HFFc6 (cell line): ENCODE measurements at regions not wholly inside any gene's neighbourhood (a gene's known extent, or its start where the extent isn't known, plus 50 kb on each side); places are given as distances from the start of the nearest gene placed in this dataset.

Experiments used
- DNase-seq: peaks from one replicate; pipeline ENCODE4 v3.0.0-alpha.2; 2018
- H3K27ac Mint-ChIP-seq: 2 replicates; pipeline ENCODE4 v1.8.0; 2020; ENCODE audit warnings: mild to moderate bottlenecking, mixed read lengths
- H3K27me3 Mint-ChIP-seq: 2 replicates; pipeline ENCODE4 v1.8.0; 2021; ENCODE audit warnings: mild to moderate bottlenecking, moderate library complexity, mixed read lengths; ENCODE audit not compliant: insufficient read depth
- H3K36me3 Mint-ChIP-seq: 2 replicates; pipeline ENCODE4 v1.8.0; 2021; ENCODE audit warnings: low read depth, mixed read lengths
- H3K4me1 Mint-ChIP-seq: 2 replicates; pipeline ENCODE4 v1.8.0; 2020; ENCODE audit warnings: low read depth, mixed read lengths
- H3K4me3 Mint-ChIP-seq: 2 replicates; pipeline ENCODE4 v1.8.0; 2020; ENCODE audit warnings: mild to moderate bottlenecking, moderate library complexity, mixed read lengths
- H3K9me3 Mint-ChIP-seq: 2 replicates; pipeline ENCODE4 v1.8.0; 2020; ENCODE audit warnings: mild to moderate bottlenecking, mixed read lengths
- TF ChIP-seq, protein P1 (sequence below): fragments of 200-600 bp; sonication (generic); IDR thresholded peaks from 2 replicates; pipeline ENCODE4 v1.5.0; 2021; ENCODE audit warnings: antibody characterized with exemption, mild to moderate bottlenecking

DNA sequence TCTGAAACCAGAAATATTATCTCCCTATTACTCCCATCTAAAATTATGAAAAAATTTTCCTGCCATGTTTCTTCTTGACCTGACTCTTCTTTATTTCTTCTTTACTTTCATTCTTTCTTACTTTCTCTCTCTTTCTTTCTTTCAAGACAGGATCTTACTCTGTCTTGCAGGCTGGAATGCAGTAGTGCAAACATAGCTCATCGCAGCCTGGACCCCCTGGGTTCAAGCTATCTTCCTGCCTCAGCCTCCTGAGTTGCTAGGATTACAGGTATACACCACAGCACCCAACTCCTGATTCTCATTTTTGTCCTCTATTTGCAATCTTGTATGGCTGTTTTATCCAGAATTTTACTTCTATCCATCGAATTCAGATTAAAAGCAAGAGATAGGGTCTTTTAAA lies 631.1 kb downstream of the TBC1D4 start:
- H3K4me3 Mint-ChIP-seq: no peak overlapping the region
- H3K4me1 Mint-ChIP-seq: no peaks in the 10 kb centered on the region
- no peak overlapping the region for H3K27ac Mint-ChIP-seq
- H3K27me3 Mint-ChIP-seq: 0 out of 2 replicates have a peak, but pooled peaks cover 3% of the 10 kb centered on the region
- no peak for DNase-seq
- TF ChIP-seq, protein P1, sequence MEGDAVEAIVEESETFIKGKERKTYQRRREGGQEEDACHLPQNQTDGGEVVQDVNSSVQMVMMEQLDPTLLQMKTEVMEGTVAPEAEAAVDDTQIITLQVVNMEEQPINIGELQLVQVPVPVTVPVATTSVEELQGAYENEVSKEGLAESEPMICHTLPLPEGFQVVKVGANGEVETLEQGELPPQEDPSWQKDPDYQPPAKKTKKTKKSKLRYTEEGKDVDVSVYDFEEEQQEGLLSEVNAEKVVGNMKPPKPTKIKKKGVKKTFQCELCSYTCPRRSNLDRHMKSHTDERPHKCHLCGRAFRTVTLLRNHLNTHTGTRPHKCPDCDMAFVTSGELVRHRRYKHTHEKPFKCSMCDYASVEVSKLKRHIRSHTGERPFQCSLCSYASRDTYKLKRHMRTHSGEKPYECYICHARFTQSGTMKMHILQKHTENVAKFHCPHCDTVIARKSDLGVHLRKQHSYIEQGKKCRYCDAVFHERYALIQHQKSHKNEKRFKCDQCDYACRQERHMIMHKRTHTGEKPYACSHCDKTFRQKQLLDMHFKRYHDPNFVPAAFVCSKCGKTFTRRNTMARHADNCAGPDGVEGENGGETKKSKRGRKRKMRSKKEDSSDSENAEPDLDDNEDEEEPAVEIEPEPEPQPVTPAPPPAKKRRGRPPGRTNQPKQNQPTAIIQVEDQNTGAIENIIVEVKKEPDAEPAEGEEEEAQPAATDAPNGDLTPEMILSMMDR: no peak
- peaks cover 14% of the 10 kb centered on the region for H3K9me3 Mint-ChIP-seq
- H3K36me3 Mint-ChIP-seq: no peaks in the 10 kb centered on the region

DNA sequence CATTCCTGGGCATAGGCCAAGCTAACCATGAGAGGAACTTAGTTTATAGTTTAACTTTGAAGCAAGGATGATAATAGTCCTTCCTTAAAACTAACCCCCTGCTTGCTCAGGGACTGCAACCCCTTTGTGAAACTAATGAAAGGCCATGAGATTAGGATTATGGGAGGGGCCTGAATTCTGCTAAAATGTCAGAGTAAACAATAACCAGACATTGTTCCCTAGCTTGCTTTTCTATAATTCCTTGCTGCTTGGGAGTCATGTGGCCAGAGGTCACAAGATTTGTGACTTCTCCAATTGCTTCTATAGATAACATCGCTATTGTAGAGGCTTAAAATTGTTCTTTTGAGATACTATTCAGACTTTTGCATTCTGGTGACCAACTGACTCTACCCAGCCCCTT lies 634.0 kb downstream of the TBC1D4 start:
- TF ChIP-seq, protein P1: no peak
- Mint-ChIP-seq H3K9me3 (peaks cover 6% of the 10 kb centered on the region), H3K27ac (no peak overlapping the region), H3K27me3 (0 out of 2 replicates have a peak, but pooled peaks cover 3% of the 10 kb centered on the region), H3K36me3 (no peaks in the 10 kb centered on the region), H3K4me3 (no peak overlapping the region), H3K4me1 (no peaks in the 10 kb centered on the region)
- DNase-seq: no peak

DNA sequence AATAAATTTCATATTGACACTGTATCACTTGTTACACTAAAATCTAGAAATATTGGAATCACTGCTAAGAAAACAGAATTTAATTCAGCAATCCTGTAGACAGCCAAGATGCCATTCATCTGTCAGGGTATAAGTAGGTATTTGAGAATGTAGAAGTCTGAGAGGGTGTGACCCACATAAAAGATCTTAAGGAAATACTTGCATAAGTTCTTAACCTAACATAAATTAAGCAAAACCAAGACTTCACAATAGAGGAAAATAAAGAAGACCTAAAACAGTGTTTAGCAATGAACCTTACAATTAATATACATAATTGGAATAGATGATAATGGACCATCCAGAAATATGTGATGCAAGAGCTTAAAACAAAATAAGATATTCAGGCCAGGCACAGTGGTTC lies 636.2 kb downstream of the TBC1D4 start:
- no peak for DNase-seq
- peaks cover 6% of the 10 kb centered on the region for H3K9me3 Mint-ChIP-seq
- H3K4me1 Mint-ChIP-seq: no peaks in the 10 kb centered on the region
- no peak overlapping the region for H3K4me3 Mint-ChIP-seq
- no peaks in the 10 kb centered on the region for H3K36me3 Mint-ChIP-seq
- peaks cover 4% of the 10 kb centered on the region for H3K27me3 Mint-ChIP-seq
- no peak overlapping the region for H3K27ac Mint-ChIP-seq
- TF ChIP-seq, protein P1: no peak

DNA sequence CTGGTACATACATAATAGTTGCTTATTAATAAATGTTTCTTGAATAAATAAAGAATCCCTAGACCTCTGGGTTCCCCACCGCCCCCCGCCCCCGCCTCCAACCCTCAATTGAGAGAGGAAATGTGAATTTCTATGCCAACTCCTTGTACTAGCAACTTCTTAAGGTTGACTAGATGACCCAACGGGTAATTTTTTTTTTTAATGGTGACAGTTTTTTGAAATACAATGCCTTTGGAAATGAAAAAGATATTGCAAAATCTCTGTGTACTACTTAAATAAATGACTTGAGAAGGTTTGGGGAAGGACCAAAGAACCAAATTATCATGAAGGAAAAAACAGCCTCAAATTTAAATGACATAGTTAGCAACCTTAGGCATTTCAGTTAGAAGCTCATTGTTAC lies 640.3 kb downstream of the TBC1D4 start:
- Mint-ChIP-seq H3K9me3 (no peaks in the 10 kb centered on the region), H3K36me3 (no peaks in the 10 kb centered on the region), H3K4me3 (no peak overlapping the region), H3K27me3 (peaks cover 1% of the 10 kb centered on the region), H3K4me1 (no peaks in the 10 kb centered on the region; the same call in 1 of the 2 replicates), H3K27ac (no peak overlapping the region)
- DNase-seq: no peak
- TF ChIP-seq, protein P1: no peak

DNA sequence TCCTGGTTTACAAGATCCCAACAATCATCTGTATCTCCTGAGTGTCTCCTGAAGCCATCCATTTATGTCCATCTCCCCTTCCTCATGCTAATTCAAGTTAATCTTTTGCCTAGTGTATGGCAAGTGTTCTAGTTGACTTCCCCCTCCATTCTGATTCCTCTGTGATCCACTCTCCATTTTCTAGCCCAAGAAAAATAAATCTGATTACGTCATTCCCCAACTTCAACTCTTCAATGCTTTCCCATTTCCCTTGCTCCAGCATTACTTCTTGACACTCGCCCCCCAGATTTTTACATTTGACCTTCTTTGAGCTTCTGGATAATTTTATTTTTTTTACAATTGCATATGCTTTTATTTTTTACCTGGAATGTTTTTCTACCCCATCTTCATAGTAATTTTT lies 640.8 kb downstream of the TBC1D4 start:
- TF ChIP-seq, protein P1: no peak
- no peaks in the 10 kb centered on the region; the same call in 1 of the 2 replicates for H3K4me1 Mint-ChIP-seq
- H3K27ac Mint-ChIP-seq: no peak overlapping the region
- H3K9me3 Mint-ChIP-seq: no peaks in the 10 kb centered on the region
- no peak for DNase-seq
- peaks cover 1% of the 10 kb centered on the region for H3K27me3 Mint-ChIP-seq
- H3K36me3 Mint-ChIP-seq: no peaks in the 10 kb centered on the region
- H3K4me3 Mint-ChIP-seq: no peak overlapping the region

DNA sequence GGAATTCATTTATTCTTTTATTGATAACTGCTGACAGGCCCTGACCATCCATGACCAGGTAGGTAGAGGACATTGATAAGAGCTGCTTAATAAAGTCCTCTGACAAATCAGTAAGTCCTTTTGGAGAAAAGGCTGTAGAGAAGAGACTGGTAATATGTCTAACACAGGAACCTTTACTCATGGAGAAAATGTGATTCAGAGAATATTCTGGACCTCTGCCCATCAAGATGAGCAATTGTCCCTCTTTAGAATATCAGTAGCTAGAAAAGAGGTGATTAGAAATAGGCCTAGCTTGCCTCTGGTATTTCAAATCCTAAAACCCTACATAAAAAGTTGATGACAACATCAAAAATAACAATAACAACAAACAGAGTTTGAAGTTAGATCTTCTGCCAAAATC lies 642.3 kb downstream of the TBC1D4 start:
- peak; percentile 35 for DNase-seq
- TF ChIP-seq, protein P1: no peak
- Mint-ChIP-seq H3K27me3 (peaks cover 1% of the 10 kb centered on the region), H3K4me3 (no peak overlapping the region), H3K9me3 (no peaks in the 10 kb centered on the region), H3K4me1 (no peaks in the 10 kb centered on the region; the same call in 1 of the 2 replicates), H3K27ac (no peak overlapping the region), H3K36me3 (no peaks in the 10 kb centered on the region)
